IMR-90 (cell line): ENCODE measurements at regions not wholly inside any gene's neighbourhood (a gene's known extent, or its start where the extent isn't known, plus 50 kb on each side); places are given as distances from the start of the nearest gene placed in this dataset.

ENCODE experiments used
- ATAC-seq: fragments of 200-7000 bp; cut with Tn5 transposase; 2 replicates; pipeline ENCODE4 v1.9.1; 2020; ENCODE audit warnings: low read depth, mild to moderate bottlenecking, moderate library complexity
- BruUV-seq: library from RNA; stranded (reverse); fragments of 400-500 nt; replicated peaks from 2 replicates; lab custom pipeline; 2021; lab: Mats Ljungman, UMichigan
- CTCF ChIA-PET: fragments of 300-600 bp; formaldehyde crosslinking; extraction: SDS; loops from one replicate; lab custom pipeline; 2021; ENCODE audit warnings: antibody characterized with exemption; lab: Yijun Ruan, JAX
- POLR2A ChIA-PET: fragments of 300-600 bp; sonication (Branson Sonifier 250); formaldehyde crosslinking; loops from one replicate; lab custom pipeline; 2022; ENCODE audit warnings: antibody characterized with exemption; ENCODE audit not compliant: unreplicated experiment; lab: Charles Lee
- DNase-seq: peaks from one replicate; pipeline ENCODE4 v3.0.0; 2013
- H2AFZ ChIP-seq: replicated peaks from 2 replicates; pipeline ENCODE3; 2013; ENCODE audit warnings: low read length, mild to moderate bottlenecking; ENCODE audit not compliant: poor library complexity
- H2AK5ac ChIP-seq: 2 replicates; pipeline ENCODE4 v1.6.1; 2013; ENCODE audit warnings: low read depth, low read length, inconsistent platforms
- H2AK9ac ChIP-seq: replicated peaks from 2 replicates; pipeline ENCODE3; 2013; ENCODE audit warnings: mild to moderate bottlenecking, low read depth, low read length, moderate library complexity; ENCODE audit not compliant: poor library complexity
- H2BK120ac ChIP-seq: 2 replicates; pipeline ENCODE4 v1.6.1; 2013; ENCODE audit warnings: low read depth, low read length, inconsistent platforms
- H2BK15ac ChIP-seq: 3 replicates; pipeline ENCODE4 v1.6.1; 2013; ENCODE audit warnings: low read depth, low read length, inconsistent platforms
- H2BK20ac ChIP-seq: 2 replicates; pipeline ENCODE4 v1.6.1; 2013; ENCODE audit warnings: low read depth, mild to moderate bottlenecking, inconsistent platforms, low read length, moderate library complexity
- H2BK5ac ChIP-seq: 2 replicates; pipeline ENCODE4 v1.6.1; 2013; ENCODE audit warnings: mild to moderate bottlenecking, low read depth, low read length, inconsistent platforms; ENCODE audit not compliant: poor library complexity, severe bottlenecking
- H3K14ac ChIP-seq: replicated peaks from 2 replicates; pipeline ENCODE4 v1.6.1; 2013; ENCODE audit warnings: low read depth, low read length, inconsistent platforms
- H3K18ac ChIP-seq: 2 replicates; pipeline ENCODE4 v1.6.1; 2013; ENCODE audit warnings: low read depth, low read length, control low read depth
- H3K23ac ChIP-seq: 2 replicates; pipeline ENCODE4 v1.6.1; 2013; ENCODE audit warnings: low read depth, low read length, inconsistent platforms
- H3K27ac ChIP-seq: 2 replicates; pipeline ENCODE4 v1.5.1; 2013; ENCODE audit warnings: mild to moderate bottlenecking, control low read depth, low read length; ENCODE audit not compliant: insufficient read depth
- H3K27me3 ChIP-seq: 2 replicates; pipeline ENCODE4 v1.6.1; 2013; ENCODE audit warnings: low read length; ENCODE audit not compliant: control insufficient read depth, insufficient read depth
- H3K36me3 ChIP-seq: 2 replicates; pipeline ENCODE4 v1.6.1; 2013; ENCODE audit warnings: low read length, mixed read lengths; ENCODE audit not compliant: control insufficient read depth, insufficient read depth
- H3K4ac ChIP-seq: 2 replicates; pipeline ENCODE4 v1.6.1; 2013; ENCODE audit warnings: low read depth, low read length, inconsistent platforms
- H3K4me1 ChIP-seq: 2 replicates; pipeline ENCODE4 v1.6.1; 2013; ENCODE audit warnings: low read length, mixed read lengths; ENCODE audit not compliant: control insufficient read depth, insufficient read depth
- H3K4me2 ChIP-seq: 2 replicates; pipeline ENCODE4 v1.6.1; 2013; ENCODE audit warnings: low read depth, mild to moderate bottlenecking, control low read depth, low read length, moderate library complexity
- H3K4me3 ChIP-seq: 2 replicates; pipeline ENCODE4 v1.5.1; 2013; ENCODE audit warnings: low read depth, mild to moderate bottlenecking, control low read depth, low read length, moderate library complexity; ENCODE audit not compliant: insufficient read depth
- H3K56ac ChIP-seq: 2 replicates; pipeline ENCODE4 v1.6.1; 2013; ENCODE audit warnings: low read length, inconsistent platforms; ENCODE audit not compliant: insufficient read depth; ENCODE audit errors: extremely low read depth
- H3K79me1 ChIP-seq, 2 experiments: 2 replicates each; pipeline ENCODE4 v1.6.1; 2013; ENCODE audit warnings: low read length in 2 of 2, inconsistent platforms in 1 of 2, low read depth in 1 of 2
- H3K9ac ChIP-seq: 2 replicates; pipeline ENCODE4 v1.6.1; 2013; ENCODE audit warnings: low read depth, low read length, control low read depth
- H3K9me1 ChIP-seq: 2 replicates; pipeline ENCODE4 v1.6.1; 2013; ENCODE audit warnings: low read length, inconsistent platforms; ENCODE audit not compliant: insufficient read depth
- H3K9me3 ChIP-seq: 2 replicates; pipeline ENCODE4 v1.6.1; 2013; ENCODE audit warnings: low read length; ENCODE audit not compliant: control insufficient read depth, insufficient read depth
- H4K20me1 ChIP-seq: 2 replicates; pipeline ENCODE4 v1.6.1; 2013; ENCODE audit warnings: low read length, inconsistent platforms; ENCODE audit not compliant: insufficient read depth
- H4K5ac ChIP-seq: 2 replicates; pipeline ENCODE4 v1.6.1; 2013; ENCODE audit warnings: mild to moderate bottlenecking, low read depth, low read length, control low read depth
- H4K8ac ChIP-seq, 2 experiments: 2 replicates each; pipeline ENCODE4 v1.6.1; 2013; ENCODE audit warnings: low read depth in 2 of 2, low read length in 2 of 2, control low read depth in 1 of 2, inconsistent platforms in 1 of 2
- H4K91ac ChIP-seq: 2 replicates; pipeline ENCODE4 v1.6.1; 2013; ENCODE audit warnings: low read depth, low read length, inconsistent platforms; ENCODE audit not compliant: insufficient read depth
- BHLHE40 ChIP-seq: fragments of 150-350 bp; IDR thresholded peaks from 2 replicates; pipeline ENCODE4 v1.6.1; 2016; ENCODE audit warnings: mild to moderate bottlenecking, low read depth, low read length
- CEBPB ChIP-seq: IDR thresholded peaks from 2 replicates; pipeline ENCODE4 v1.6.1; 2012; ENCODE audit warnings: low read depth, low read length, improper control_type of control experiment
- CHD1 ChIP-seq: IDR thresholded peaks from 2 replicates; pipeline ENCODE4 v1.6.1; 2012; ENCODE audit warnings: low read depth, low read length, improper control_type of control experiment
- CTCF ChIP-seq: conservative IDR thresholded peaks from 2 replicates; pipeline ENCODE4 v1.5.1; 2012; ENCODE audit warnings: mild to moderate bottlenecking, low read depth, low read length, improper control_type of control experiment
- FOS ChIP-seq: fragments of 150-350 bp; IDR thresholded peaks from 2 replicates; pipeline ENCODE4 v1.6.1; 2016; ENCODE audit warnings: low read depth, low read length
- MAFK ChIP-seq: IDR thresholded peaks from 2 replicates; pipeline ENCODE4 v1.6.1; 2012; ENCODE audit warnings: low read depth, low read length, improper control_type of control experiment
- MAZ ChIP-seq: IDR thresholded peaks from 2 replicates; pipeline ENCODE4 v1.6.1; 2012; ENCODE audit warnings: low read depth, mild to moderate bottlenecking, low read length, improper control_type of control experiment, moderate library complexity, borderline replicate concordance
- NFE2L2 ChIP-seq: fragments of 150-350 bp; IDR thresholded peaks from 2 replicates; pipeline ENCODE4 v1.6.1; 2016; ENCODE audit warnings: low read depth, mild to moderate bottlenecking, low read length
- POLR2A ChIP-seq: IDR thresholded peaks from 2 replicates; pipeline ENCODE4 v1.6.1; 2012; ENCODE audit warnings: mild to moderate bottlenecking, low read depth, low read length
- RCOR1 ChIP-seq: IDR thresholded peaks from 2 replicates; pipeline ENCODE4 v1.6.1; 2012; ENCODE audit warnings: mild to moderate bottlenecking, low read length, improper control_type of control experiment; ENCODE audit not compliant: insufficient replicate concordance
- RFX5 ChIP-seq: IDR thresholded peaks from 2 replicates; pipeline ENCODE4 v1.8.0; 2012; ENCODE audit warnings: low read depth, mild to moderate bottlenecking, low read length, moderate library complexity
- SMC3 ChIP-seq: fragments of 150-350 bp; IDR thresholded peaks from 2 replicates; pipeline ENCODE4 v1.6.1; 2016; ENCODE audit warnings: low read depth, mild to moderate bottlenecking, antibody characterized with exemption, low read length, moderate library complexity
- WGBS, 2 experiments: methylation state at CpG; one replicate each; pipeline versions ENCODE4 v1.1.5 to v1.1.7; 2013; ENCODE audit warnings: missing lambda C conversion rate in 2 of 2; ENCODE audit not compliant: insufficient read length in 1 of 2; ENCODE audit errors: extremely low coverage in 2 of 2; 5-methylcytosine and 5-hydroxymethylcytosine counted together
- dilution Hi-C: fragments of 300-500 bp; cut with HindIII; formaldehyde crosslinking; loops from one replicate; pipeline ENCODE4 v1.14.3; 2018; ENCODE audit warnings: low sequenced_read_pairs; ENCODE audit not compliant: unreplicated experiment
- in situ Hi-C: fragments of 300-500 bp; cut with MboI; formaldehyde crosslinking; loops from 3 replicates; pipeline ENCODE4 v1.14.3; 2019; ENCODE audit warnings: low sequenced_read_pairs, inconsistent platforms, mixed read lengths
- intact Hi-C: fragments of 100-400 bp; cut with micrococcal nuclease; formaldehyde crosslinking; loops from 2 replicates; pipeline ENCODE4 v1.10.0; 2022

- no peak for ATAC-seq
- Histone ChIP-seq H4K91ac (no peak overlapping the region), H2BK20ac (no peak overlapping the region), H3K27ac (no peak overlapping the region), H3K9me1 (no peaks in the 10 kb centered on the region), H2AK5ac (no peak overlapping the region), H2BK120ac (no peak overlapping the region), H3K56ac (no peak overlapping the region), H4K5ac (no peak overlapping the region), H2AFZ (no peak overlapping the region), H4K20me1 (no peaks in the 10 kb centered on the region), H2BK15ac (no peak overlapping the region), H2BK5ac (no peak overlapping the region), H3K14ac (no peak overlapping the region), H3K9ac (no peak overlapping the region), H3K9me3 (no peaks in the 10 kb centered on the region), H4K8ac (no peak overlapping the region), H3K4me2 (no peak overlapping the region), H3K4me1 (no peaks in the 10 kb centered on the region), H3K4ac (no peak overlapping the region), H3K79me1 (no peaks in the 10 kb centered on the region), H3K23ac (no peak overlapping the region), H3K27me3 (no peaks in the 10 kb centered on the region), H2AK9ac (no peak overlapping the region), H3K4me3 (no peak overlapping the region), H3K36me3 (no peaks in the 10 kb centered on the region), H3K18ac (no peak overlapping the region)
- ChIA-PET POLR2A (no interaction called here), CTCF (no interaction called here)
- dilution Hi-C loops (no loop called here), in situ Hi-C loops (no loop called here), intact Hi-C loops (no loop called here)
- no peak for TF ChIP-seq BHLHE40
- TF ChIP-seq RCOR1: no peak
- TF ChIP-seq SMC3: no peak
- TF ChIP-seq FOS: no peak
- TF ChIP-seq MAZ: no peak
- TF ChIP-seq CTCF: no peak
- TF ChIP-seq MAFK: no peak
- no peak for TF ChIP-seq CHD1
- TF ChIP-seq NFE2L2: no peak
- TF ChIP-seq POLR2A: no peak
- no peak for TF ChIP-seq RFX5
- no peak for TF ChIP-seq CEBPB
- DNase-seq: no peak
- no CpG with 5 or more reads among the region's 2 CpGs for WGBS, 2 experiments
- no TSS peak for BruUV-seq
Observed at GRCh38 chr9:26361010-26361409, 531.6 kb downstream of the CAAP1 start.
